Suprapubic skin (tissue), 4 donors: ENCODE measurements at regions not wholly inside any gene's neighbourhood (a gene's known extent, or its start where the extent isn't known, plus 50 kb on each side); places are given as distances from the start of the nearest gene placed in this dataset.

Experiments
- DNase-seq, 2 donors: peaks; one replicate each; pipeline ENCODE4 v3.0.0-alpha.2; 2019; ENCODE audit warnings: low spot score in 2 of 2
- H3K27ac ChIP-seq: fragments of 200-600 bp; sonication (generic); one replicate; pipeline ENCODE4 v1.5.1; 2019
- H3K27me3 ChIP-seq: fragments of 200-600 bp; sonication (generic); one replicate; pipeline ENCODE4 v1.5.1; 2019
- H3K36me3 ChIP-seq: fragments of 200-600 bp; sonication (generic); one replicate; pipeline ENCODE4 v1.5.1; 2019
- H3K4me1 ChIP-seq: fragments of 200-600 bp; sonication (generic); one replicate; pipeline ENCODE4 v1.5.1; 2019
- H3K4me3 ChIP-seq: fragments of 200-600 bp; sonication (generic); one replicate; pipeline ENCODE4 v1.5.1; 2019; ENCODE audit warnings: mild to moderate bottlenecking
- H3K9me3 ChIP-seq: fragments of 200-600 bp; sonication (generic); one replicate; pipeline ENCODE4 v1.5.1; 2019
- CTCF ChIP-seq, 2 donors: fragments of 200-600 bp in 1 of 2; fragments of 450-650 bp in 1 of 2; sonication (generic) in 1 of 2; IDR thresholded peaks; one replicate each; pipeline ENCODE4 v1.5.1; 2016 to 2019; ENCODE audit warnings: antibody characterized with exemption in 2 of 2, mild to moderate bottlenecking in 1 of 2, moderate library complexity in 1 of 2
- EP300 ChIP-seq: sonication (generic); formaldehyde crosslinking; IDR thresholded peaks from one replicate; pipeline ENCODE4 v1.6.1; 2017; ENCODE audit warnings: antibody characterized with exemption
- POLR2A ChIP-seq, 2 donors: fragments of 450-650 bp; IDR thresholded peaks; one replicate each; pipeline ENCODE4 v1.6.1; 2017; ENCODE audit warnings: antibody characterized with exemption in 2 of 2, mild to moderate bottlenecking in 2 of 2, moderate library complexity in 2 of 2
- POLR2AphosphoS5 ChIP-seq, 3 donors: sonication (generic); formaldehyde crosslinking; IDR thresholded peaks; one replicate each; pipeline ENCODE4 v1.6.1; 2017; ENCODE audit warnings: antibody characterized with exemption in 3 of 3
- WGBS: methylation state at CpG from one replicate; pipeline ENCODE4 v1.1.5; 2018; 5-methylcytosine and 5-hydroxymethylcytosine counted together

- Histone ChIP-seq H3K4me3 (no peak overlapping the region), H3K27me3 (no peaks in the 10 kb centered on the region), H3K9me3 (no peaks in the 10 kb centered on the region), H3K27ac (no peak overlapping the region), H3K36me3 (no peaks in the 10 kb centered on the region), H3K4me1 (no peaks in the 10 kb centered on the region)
- TF ChIP-seq CTCF (IDR thresholded peaks at IDR 0.05), result no peak
- TF ChIP-seq EP300, result no peak
- no peak for TF ChIP-seq POLR2AphosphoS5 (IDR thresholded peaks at IDR 0.05)
- no peak for DNase-seq
Measured at GRCh38 chr16:72308396-72308795, 136.4 kb upstream of the PMFBP1 start.

- DNase-seq, result no peak
- Histone ChIP-seq H3K36me3 (no peaks in the 10 kb centered on the region), H3K9me3 (no peaks in the 10 kb centered on the region), H3K4me1 (no peaks in the 10 kb centered on the region), H3K27me3 (no peaks in the 10 kb centered on the region), H3K27ac (no peak overlapping the region), H3K4me3 (no peak overlapping the region)
- no peak for TF ChIP-seq EP300
- no peak for TF ChIP-seq CTCF (IDR thresholded peaks at IDR 0.05)
- no peak for TF ChIP-seq POLR2A (IDR thresholded peaks at IDR 0.05)
- 61% methylated on average over 2 of the region's 2 CpGs for WGBS
Measured at GRCh38 chr16:72302332-72302731, 130.4 kb upstream of the PMFBP1 start.

GRCh38 chr16:72301523-72302236, 129.7 kb upstream of the PMFBP1 start:
- Histone ChIP-seq H3K27me3 (no peaks in the 10 kb centered on the region), H3K4me1 (no peaks in the 10 kb centered on the region), H3K36me3 (no peaks in the 10 kb centered on the region), H3K9me3 (no peaks in the 10 kb centered on the region), H3K4me3 (no peak overlapping the region), H3K27ac (no peak overlapping the region)
- no peak for DNase-seq
- TF ChIP-seq POLR2AphosphoS5 (IDR thresholded peaks at IDR 0.05) (no peak), POLR2A (IDR thresholded peaks at IDR 0.05) (no peak), CTCF (IDR thresholded peaks at IDR 0.05) (no peak), EP300 (no peak)
- 67% methylated on average over 8 of the region's 8 CpGs for WGBS

GRCh38 chr16:72300892-72301291, 128.9 kb upstream of the PMFBP1 start:
- Histone ChIP-seq H3K9me3 (no peaks in the 10 kb centered on the region), H3K36me3 (no peaks in the 10 kb centered on the region), H3K4me1 (no peaks in the 10 kb centered on the region), H3K27me3 (no peaks in the 10 kb centered on the region), H3K4me3 (no peak overlapping the region), H3K27ac (no peak overlapping the region)
- DNase-seq, result no peak
- TF ChIP-seq POLR2A (IDR thresholded peaks at IDR 0.05) (no peak), EP300 (no peak), CTCF (IDR thresholded peaks at IDR 0.05) (no peak), POLR2AphosphoS5 (IDR thresholded peaks at IDR 0.05) (no peak)
- WGBS, result 59% methylated on average over 7 of the region's 7 CpGs

GRCh38 chr16:72299684-72300243, 127.8 kb upstream of the PMFBP1 start:
- WGBS, result 97% methylated on average over 2 of the region's 2 CpGs
- Histone ChIP-seq H3K4me3 (no peak overlapping the region), H3K9me3 (no peaks in the 10 kb centered on the region), H3K36me3 (no peaks in the 10 kb centered on the region), H3K27ac (no peak overlapping the region), H3K27me3 (no peaks in the 10 kb centered on the region), H3K4me1 (no peaks in the 10 kb centered on the region)
- no peak for DNase-seq
- TF ChIP-seq CTCF (IDR thresholded peaks at IDR 0.05), result no peak
